Glutamatergic neuron (in vitro differentiated cells): ENCODE measurements at regions not wholly inside any gene's neighbourhood (a gene's known extent, or its start where the extent isn't known, plus 50 kb on each side); places are given as distances from the start of the nearest gene placed in this dataset.

ENCODE experiments used
- DNase-seq: peaks from one replicate; pipeline ENCODE4 v3.0.0; 2022
- H3K27ac Mint-ChIP-seq: one replicate; pipeline ENCODE4 v1.8.0; 2020; ENCODE audit warnings: mild to moderate bottlenecking, mixed read lengths, inconsistent platforms; ENCODE audit not compliant: unreplicated experiment
- H3K27me3 Mint-ChIP-seq: one replicate; pipeline ENCODE4 v1.8.0; 2020; ENCODE audit warnings: mild to moderate bottlenecking, moderate library complexity, mixed read lengths, inconsistent platforms; ENCODE audit not compliant: unreplicated experiment
- H3K36me3 Mint-ChIP-seq: one replicate; pipeline ENCODE4 v1.8.0; 2020; ENCODE audit warnings: mild to moderate bottlenecking, mixed read lengths, inconsistent platforms; ENCODE audit not compliant: unreplicated experiment
- H3K4me1 Mint-ChIP-seq: one replicate; pipeline ENCODE4 v1.8.0; 2020; ENCODE audit warnings: mild to moderate bottlenecking, low read depth, mixed read lengths, inconsistent platforms; ENCODE audit not compliant: unreplicated experiment
- H3K4me3 Mint-ChIP-seq: one replicate; pipeline ENCODE4 v1.8.0; 2020; ENCODE audit warnings: mild to moderate bottlenecking, mixed read lengths, inconsistent platforms; ENCODE audit not compliant: unreplicated experiment
- H3K9me3 Mint-ChIP-seq: one replicate; pipeline ENCODE4 v1.8.0; 2020; ENCODE audit warnings: mild to moderate bottlenecking, moderate library complexity, mixed read lengths, inconsistent platforms; ENCODE audit not compliant: unreplicated experiment
- TF ChIP-seq, protein P1 (sequence below): fragments of 200-600 bp; sonication (generic); IDR thresholded peaks from one replicate; pipeline ENCODE4 v1.5.0; 2021; ENCODE audit not compliant: partially characterized antibody, unreplicated experiment

DNA sequence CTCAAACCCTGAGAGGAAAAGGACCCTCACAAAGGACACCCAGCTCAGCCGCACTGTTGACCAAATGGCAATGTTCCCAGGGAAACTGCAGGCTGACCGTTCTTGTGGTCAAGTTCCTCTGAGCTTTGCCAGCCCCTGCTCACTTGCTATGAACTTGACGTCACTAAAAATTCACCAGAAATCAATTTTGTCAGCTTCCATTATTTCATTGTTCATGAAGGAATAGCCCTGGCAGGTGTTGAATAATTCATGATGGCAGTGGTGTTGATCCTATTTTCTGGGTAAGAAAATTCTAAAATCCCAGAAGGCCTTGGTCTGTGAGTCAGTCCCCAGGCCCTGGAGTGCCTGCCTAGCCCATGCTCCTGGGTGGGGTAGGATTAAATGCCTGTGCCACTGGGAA, 318.9 kb downstream of the ZNF326 start:
- peak; percentile 22 for DNase-seq
- Mint-ChIP-seq H3K9me3 (peaks cover 2% of the 10 kb centered on the region), H3K27ac (peak overlapping the region; percentile 69), H3K4me1 (peaks cover 10% of the 10 kb centered on the region), H3K36me3 (no peaks in the 10 kb centered on the region), H3K4me3 (peak overlapping the region; percentile 30), H3K27me3 (no peaks in the 10 kb centered on the region)
- TF ChIP-seq, protein P1, sequence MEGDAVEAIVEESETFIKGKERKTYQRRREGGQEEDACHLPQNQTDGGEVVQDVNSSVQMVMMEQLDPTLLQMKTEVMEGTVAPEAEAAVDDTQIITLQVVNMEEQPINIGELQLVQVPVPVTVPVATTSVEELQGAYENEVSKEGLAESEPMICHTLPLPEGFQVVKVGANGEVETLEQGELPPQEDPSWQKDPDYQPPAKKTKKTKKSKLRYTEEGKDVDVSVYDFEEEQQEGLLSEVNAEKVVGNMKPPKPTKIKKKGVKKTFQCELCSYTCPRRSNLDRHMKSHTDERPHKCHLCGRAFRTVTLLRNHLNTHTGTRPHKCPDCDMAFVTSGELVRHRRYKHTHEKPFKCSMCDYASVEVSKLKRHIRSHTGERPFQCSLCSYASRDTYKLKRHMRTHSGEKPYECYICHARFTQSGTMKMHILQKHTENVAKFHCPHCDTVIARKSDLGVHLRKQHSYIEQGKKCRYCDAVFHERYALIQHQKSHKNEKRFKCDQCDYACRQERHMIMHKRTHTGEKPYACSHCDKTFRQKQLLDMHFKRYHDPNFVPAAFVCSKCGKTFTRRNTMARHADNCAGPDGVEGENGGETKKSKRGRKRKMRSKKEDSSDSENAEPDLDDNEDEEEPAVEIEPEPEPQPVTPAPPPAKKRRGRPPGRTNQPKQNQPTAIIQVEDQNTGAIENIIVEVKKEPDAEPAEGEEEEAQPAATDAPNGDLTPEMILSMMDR: no peak

DNA sequence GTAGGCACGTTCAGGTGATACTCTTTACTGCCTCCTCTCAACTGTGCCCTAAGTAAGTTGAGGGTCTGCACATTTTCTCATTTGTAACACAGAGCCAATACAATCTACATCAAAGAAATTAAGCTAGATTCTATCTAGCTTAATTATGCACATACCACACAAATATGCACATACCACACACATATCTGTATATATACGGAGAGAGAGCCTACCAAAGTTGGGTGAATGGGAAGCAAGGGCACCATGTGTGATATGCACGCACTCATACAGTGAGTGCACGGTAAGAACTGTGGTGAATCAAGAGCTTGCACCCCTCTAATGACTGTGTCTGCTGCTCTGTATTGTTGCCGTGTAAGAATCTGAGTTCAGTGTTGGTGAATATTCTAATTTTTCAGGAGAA, 314.9 kb downstream of the ZNF326 start:
- Mint-ChIP-seq H3K36me3 (peaks cover 7% of the 10 kb centered on the region), H3K9me3 (no peaks in the 10 kb centered on the region), H3K27me3 (no peaks in the 10 kb centered on the region), H3K4me1 (peaks cover 12% of the 10 kb centered on the region), H3K4me3 (no peak overlapping the region), H3K27ac (no peak overlapping the region)
- DNase-seq: no peak
- TF ChIP-seq, protein P1: no peak

DNA sequence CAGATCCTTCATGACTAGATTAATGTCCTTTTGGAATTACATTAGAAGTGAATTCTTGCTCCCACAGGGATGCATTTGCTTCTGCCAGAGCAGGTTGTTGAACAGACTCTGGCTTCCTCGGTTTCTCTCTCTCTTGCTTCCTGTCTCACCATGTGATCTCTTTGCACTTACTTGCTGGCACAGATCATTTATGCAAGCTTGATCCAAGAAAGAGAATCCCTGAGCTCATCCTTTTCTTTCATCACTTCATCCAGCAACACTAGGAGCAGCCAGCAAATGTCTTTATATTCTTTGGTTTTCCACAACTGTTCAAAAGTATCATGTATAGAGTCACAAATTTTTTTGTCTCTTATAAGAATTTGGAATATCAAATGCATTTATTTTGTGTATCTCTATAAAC, 313.5 kb downstream of the ZNF326 start:
- Mint-ChIP-seq H3K9me3 (no peaks in the 10 kb centered on the region), H3K4me3 (no peak overlapping the region), H3K36me3 (peaks cover 13% of the 10 kb centered on the region), H3K27ac (no peak overlapping the region), H3K4me1 (peaks cover 6% of the 10 kb centered on the region), H3K27me3 (no peaks in the 10 kb centered on the region)
- TF ChIP-seq, protein P1: no peak
- no peak for DNase-seq

DNA sequence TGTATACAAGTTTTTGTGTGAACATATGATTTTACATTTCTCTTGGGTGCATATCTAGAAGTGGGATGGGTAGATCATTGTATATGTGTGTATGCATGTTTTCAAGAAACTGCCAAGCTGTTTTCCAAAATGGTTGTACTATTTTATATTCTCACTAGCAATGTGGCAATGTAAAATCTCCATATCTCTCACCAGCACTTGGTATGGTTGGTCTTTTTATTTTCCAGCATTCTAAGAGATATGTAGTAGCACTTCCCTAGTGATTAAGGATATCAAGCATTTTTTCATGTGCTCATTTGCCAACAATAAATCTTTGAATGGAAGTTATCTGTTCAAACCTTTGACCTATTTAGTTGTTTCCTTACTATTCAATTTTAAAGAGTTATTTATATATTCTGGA, 310.7 kb downstream of the ZNF326 start:
- TF ChIP-seq, protein P1: no peak
- H3K4me3 Mint-ChIP-seq: no peak overlapping the region
- no peaks in the 10 kb centered on the region for H3K27me3 Mint-ChIP-seq
- no peaks in the 10 kb centered on the region for H3K9me3 Mint-ChIP-seq
- peaks cover 7% of the 10 kb centered on the region for H3K4me1 Mint-ChIP-seq
- no peak overlapping the region for H3K27ac Mint-ChIP-seq
- no peak for DNase-seq
- H3K36me3 Mint-ChIP-seq: peaks cover 13% of the 10 kb centered on the region

DNA sequence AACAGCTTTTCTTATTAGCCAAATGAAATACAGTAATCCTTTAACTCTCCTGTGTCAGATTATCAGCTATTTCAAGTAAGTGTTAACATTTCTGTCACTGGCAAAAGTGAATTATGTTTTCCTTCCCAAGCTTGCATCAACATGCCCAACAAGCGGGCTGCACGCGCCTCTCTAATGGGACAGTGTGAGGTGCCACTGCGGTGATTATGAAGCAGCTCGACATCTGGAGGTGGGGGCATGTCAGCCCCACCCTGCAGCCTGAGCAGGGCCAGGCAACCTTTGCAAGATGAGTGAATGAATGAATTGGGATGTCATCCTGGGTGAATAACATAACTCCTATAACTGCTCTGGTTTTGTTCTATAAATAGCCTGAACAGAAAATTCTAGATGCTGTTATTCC, 301.4 kb downstream of the ZNF326 start:
- TF ChIP-seq, protein P1: no peak

More for the DNA sequence above, 301.4 kb downstream of the ZNF326 start:
- Mint-ChIP-seq H3K27me3 (no peaks in the 10 kb centered on the region), H3K36me3 (peaks cover 4% of the 10 kb centered on the region), H3K4me3 (no peak overlapping the region), H3K27ac (no peak overlapping the region), H3K4me1 (peaks cover 24% of the 10 kb centered on the region), H3K9me3 (peaks cover 5% of the 10 kb centered on the region)
- DNase-seq: no peak
